ES-I3 (cell line): ENCODE measurements at regions not wholly inside any gene's neighbourhood (a gene's known extent, or its start where the extent isn't known, plus 50 kb on each side); places are given as distances from the start of the nearest gene placed in this dataset.
"Not testable (repeated sequence)": the region's sequence is repeated elsewhere in the genome, so short reads cannot be mapped to it uniquely, and the experiment has no call there.

ENCODE experiments used
- H3K36me3 ChIP-seq: 2 replicates; pipeline ENCODE4 v1.6.1; 2013; ENCODE audit warnings: mild to moderate bottlenecking, low read length, control low read depth, moderate library complexity; ENCODE audit not compliant: insufficient read depth
- H3K4me1 ChIP-seq: 2 replicates; pipeline ENCODE4 v1.6.1; 2013; ENCODE audit warnings: mild to moderate bottlenecking, control low read depth, low read length; ENCODE audit not compliant: insufficient read depth
- H3K9ac ChIP-seq: 2 replicates; pipeline ENCODE4 v1.6.1; 2013; ENCODE audit warnings: low read depth, mild to moderate bottlenecking, low read length, moderate library complexity
- H3K9me3 ChIP-seq: 2 replicates; pipeline ENCODE4 v1.6.1; 2013; ENCODE audit warnings: mild to moderate bottlenecking, low read length, moderate library complexity; ENCODE audit not compliant: control insufficient read depth, insufficient read depth

DNA sequence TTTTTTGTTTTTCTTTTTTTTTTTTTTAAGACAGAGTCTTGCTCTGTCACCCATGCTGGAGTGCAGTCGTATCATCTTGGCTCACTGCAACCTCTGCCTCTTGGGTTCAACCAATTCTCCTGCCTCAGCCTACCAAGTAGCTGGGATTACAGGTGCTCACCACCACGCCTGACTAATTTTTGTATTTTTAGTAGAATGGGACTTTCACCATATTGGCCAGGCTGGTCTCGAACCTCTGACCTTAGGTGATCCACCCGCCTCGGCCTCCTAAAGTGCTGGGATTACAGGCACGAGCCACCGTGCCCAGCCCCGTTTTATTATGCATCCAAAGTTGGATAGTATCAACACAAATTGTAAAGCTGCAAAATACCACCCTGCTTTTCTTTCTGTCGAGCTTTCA lies 154.9 kb downstream of the CRPPA start:
- not testable (repeated sequence) for H3K9me3 ChIP-seq, H3K36me3 ChIP-seq, H3K9ac ChIP-seq
- peaks cover 10% of the 10 kb centered on the region; the same call in 1 of the 2 replicates for H3K4me1 ChIP-seq

DNA sequence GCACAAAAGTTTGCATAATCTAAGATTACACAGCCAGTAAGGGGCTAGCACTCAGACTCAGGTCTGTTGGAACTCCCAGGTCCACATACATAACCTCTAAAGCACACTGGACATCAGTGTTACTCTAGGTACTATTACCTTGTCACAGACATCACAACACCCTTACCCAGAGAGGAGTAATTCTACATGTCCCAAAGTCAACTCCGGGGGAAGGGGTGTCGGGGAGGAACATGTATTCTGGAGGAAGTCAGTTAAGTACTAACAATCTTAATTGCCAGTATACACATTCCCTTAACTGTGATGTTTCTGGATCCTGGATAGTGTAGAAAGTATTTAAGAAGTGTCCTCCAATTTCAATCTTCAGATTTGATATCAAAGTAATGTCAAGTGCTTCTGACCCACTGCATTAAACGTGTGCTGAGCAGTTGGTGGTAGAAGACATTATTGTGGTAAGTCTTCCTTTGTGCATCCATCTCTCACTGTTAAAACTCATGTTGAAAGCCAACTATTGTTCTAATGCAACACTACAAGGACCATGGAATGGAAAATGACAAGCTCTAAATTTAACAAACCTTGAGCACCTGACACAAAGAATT lies 155.4 kb downstream of the CRPPA start:
- H3K9ac ChIP-seq, result no peak overlapping the region
- peaks cover 5% of the 10 kb centered on the region; the same call in 1 of the 2 replicates for H3K4me1 ChIP-seq
- H3K36me3 ChIP-seq, result no peaks in the 10 kb centered on the region
- no peaks in the 10 kb centered on the region for H3K9me3 ChIP-seq

DNA sequence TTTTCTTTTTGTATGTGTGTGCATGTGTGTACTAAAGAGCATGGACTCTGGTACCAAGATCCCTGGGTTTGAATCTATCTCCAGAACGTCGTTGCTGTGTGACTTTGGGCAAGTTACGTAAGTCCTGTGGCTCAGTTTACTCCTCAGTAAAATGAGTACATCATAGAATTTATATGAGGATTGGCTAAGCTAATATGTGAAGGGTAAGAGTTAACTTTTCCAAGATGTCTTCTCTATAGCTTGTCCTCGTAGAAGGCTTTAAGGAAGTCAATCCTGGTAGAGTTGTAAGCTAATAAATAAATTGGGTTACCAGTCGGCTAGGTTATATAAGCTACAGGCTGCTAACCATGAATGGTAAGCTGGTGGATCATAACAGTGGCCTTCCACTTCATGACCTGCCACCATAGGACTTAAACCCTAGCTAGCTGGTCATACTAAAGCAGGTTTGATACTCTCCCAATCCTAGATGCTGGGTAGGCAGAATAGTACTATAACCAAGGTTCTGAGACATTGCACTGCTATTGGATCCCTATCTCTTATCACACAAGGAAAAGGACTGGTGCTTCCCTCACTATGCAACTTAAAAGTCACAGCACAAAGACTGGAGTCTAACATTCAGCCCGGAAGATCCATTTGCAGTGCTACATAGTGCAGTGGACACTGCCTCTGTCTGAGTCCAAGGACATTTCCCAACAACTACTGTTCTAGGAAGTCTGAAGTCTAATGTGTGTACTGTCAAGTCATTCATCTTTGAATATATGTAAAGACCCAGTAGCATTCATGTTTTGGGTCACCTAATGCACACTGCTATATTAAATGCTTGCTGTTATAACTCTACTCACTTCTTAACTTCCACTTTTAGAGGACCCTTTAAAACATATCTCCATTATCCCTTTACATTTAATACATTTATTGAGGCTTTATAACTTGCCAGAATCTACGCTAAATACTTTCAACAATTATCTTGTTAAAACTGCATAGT lies 156.2 kb downstream of the CRPPA start:
- no peaks in the 10 kb centered on the region for H3K9me3 ChIP-seq
- no peaks in the 10 kb centered on the region for H3K36me3 ChIP-seq
- no peaks in the 10 kb centered on the region for H3K4me1 ChIP-seq
- no peak overlapping the region for H3K9ac ChIP-seq

DNA sequence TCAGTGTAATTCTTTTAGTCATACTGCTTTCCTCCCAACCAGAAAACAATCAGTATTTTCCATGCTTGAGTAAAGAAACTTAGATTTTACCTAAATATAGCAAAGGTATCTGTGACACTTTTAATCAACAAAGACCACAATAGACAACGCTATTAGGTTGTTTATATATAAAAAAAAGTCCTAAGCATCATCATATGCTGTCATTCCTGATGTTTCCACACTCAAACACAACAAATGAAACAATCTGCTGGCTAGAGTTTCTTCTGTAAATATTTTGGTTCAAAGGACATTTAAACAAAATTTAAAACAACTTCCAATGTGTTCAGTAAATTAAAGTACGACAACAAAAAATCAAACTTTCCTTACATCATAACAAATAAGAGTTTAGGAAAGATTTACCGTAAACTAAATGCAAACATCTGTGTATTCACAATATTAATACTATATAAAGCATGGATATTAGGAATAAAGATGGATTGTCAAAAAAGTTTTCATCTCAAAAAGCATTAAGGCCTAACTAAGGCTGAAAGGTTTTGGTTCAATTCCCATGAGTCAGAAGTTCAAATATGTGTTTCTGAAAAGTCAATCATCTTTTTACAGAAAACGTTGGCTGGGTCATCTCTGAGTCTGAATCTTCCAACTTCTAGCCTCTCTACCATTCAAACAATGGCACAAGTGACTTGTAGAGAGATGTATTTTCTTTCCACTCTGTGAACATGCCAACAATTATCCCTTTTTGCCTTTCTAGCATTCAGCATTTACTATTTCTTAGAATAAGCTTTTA lies 157.1 kb downstream of the CRPPA start:
- Histone ChIP-seq H3K4me1 (no peaks in the 10 kb centered on the region), H3K36me3 (no peaks in the 10 kb centered on the region), H3K9ac (no peak overlapping the region)

DNA sequence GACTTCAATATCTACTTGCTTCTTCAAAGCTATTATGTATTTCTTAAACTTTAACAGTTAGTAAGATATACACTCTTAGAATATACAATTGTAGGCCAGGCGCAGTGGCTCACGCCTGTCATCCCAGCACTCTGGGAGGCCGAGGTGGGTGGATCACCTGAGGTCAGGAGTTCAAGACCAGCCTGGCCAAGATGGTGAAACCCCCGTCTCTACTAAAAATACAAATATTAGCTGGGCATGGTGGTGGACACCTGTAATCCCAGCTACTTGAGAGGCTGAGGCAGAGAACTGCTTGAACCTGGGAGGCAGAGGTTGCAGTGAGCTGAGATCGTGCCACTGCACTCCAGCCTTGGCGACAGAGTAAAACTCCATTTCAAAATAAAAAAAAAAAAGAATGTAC lies 158.0 kb downstream of the CRPPA start:
- not testable (repeated sequence) for H3K9ac ChIP-seq, H3K9me3 ChIP-seq, H3K36me3 ChIP-seq, H3K4me1 ChIP-seq

More for the DNA sequence above, 157.1 kb downstream of the CRPPA start:
- H3K9me3 ChIP-seq, result no peaks in the 10 kb centered on the region

DNA sequence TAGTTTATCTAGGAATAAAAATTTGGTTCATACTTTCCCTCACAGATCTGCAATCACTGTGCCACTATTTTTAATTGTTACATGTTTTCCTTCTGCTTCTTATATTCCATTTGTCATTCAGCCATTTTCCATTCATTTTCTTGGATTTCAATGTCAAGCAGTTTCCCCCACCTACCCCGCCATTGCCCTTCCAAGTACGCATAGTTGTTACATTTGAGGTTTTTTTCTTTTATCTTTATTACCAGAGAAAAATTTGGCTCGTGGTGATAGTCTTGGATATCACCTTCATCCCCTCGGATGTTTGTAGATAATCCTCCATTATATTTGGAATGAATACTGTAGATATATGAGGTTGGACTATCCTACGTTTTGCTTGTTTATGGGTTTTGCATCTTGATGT lies 159.7 kb downstream of the CRPPA start:
- Histone ChIP-seq H3K9ac (no peak overlapping the region), H3K36me3 (no peaks in the 10 kb centered on the region), H3K9me3 (no peaks in the 10 kb centered on the region), H3K4me1 (no peaks in the 10 kb centered on the region)

DNA sequence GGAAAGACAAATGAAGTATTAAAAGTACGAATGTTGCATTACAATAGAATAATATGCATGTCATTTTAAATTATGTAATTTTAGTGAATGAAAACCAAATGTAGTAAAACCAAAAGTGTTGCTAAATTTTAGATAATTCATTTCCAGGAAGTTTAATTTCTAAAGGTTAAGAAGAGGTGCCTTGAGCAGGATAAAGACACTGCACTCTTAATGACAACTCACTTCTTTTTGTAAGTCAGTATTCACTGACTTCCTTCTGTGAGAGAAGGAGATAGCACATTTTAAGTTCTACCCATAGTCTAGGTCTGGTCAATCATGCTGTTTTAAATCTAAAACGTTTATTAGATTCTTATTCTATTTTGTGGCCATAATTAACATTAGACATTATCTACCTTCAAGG lies 160.2 kb downstream of the CRPPA start:
- Histone ChIP-seq H3K9me3 (no peaks in the 10 kb centered on the region), H3K4me1 (no peaks in the 10 kb centered on the region), H3K36me3 (no peaks in the 10 kb centered on the region), H3K9ac (no peak overlapping the region)

DNA sequence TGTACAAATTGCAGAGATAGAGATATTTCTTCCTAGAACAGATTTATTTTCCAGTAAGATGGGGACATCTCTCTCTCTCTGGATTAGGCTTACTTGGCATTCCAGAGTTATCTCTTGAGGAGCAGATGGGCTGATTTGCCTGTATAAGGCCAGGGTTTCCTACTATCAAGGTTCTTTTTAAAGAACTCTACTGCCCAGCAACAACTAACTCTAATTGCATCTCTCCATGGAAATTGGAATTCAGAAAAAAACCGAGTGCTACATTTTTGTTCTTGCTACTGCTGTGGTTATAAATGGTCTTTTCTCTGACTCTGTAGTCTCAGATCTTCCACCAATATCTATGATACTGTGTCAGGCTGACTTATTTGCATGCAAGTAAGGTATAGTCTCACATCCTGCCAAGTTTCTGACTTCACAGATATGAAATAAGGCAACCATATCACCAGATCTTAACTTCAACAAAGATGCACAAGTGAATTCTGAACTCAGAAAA lies 161.1 kb downstream of the CRPPA start:
- no peaks in the 10 kb centered on the region for H3K9me3 ChIP-seq
- H3K36me3 ChIP-seq, result no peaks in the 10 kb centered on the region
- H3K4me1 ChIP-seq, result no peaks in the 10 kb centered on the region
- no peak overlapping the region for H3K9ac ChIP-seq

DNA sequence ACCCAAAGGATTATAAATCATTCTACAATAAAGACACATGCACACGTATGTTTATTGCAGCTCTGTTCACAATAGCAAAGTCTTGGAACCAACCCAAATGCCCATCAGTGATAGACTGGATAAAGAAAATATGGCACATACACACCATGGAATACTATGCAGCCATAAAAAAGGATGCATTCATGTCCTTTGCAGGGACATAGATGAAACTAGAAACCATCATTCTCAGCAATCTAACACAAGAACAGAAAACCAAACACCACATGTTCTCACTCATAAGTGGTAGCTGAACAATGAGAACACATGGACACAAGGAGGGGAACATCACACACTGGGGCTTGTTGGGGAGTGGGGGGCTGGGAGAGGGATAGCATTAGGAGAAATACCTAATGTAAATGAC lies 164.9 kb downstream of the CRPPA start:
- H3K4me1 ChIP-seq, H3K9ac ChIP-seq, H3K9me3 ChIP-seq, H3K36me3 ChIP-seq: not testable (repeated sequence)

DNA sequence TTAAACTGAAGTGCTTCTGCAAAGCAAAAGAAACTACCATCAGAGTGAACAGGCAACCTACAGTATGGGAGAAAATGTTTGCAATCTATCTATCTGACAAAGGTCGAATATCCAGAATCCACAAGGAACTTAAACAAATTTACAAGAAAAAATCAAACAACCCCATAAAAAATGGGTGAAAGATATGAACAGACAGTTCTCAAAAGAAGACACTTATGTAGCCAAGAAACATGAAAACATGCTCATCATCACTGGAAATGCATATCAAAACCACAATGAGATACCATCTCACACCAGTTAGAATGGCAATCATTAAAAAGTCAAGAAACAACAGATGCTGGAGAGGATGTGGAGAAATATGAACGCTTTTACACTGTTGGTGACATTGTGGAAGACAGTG lies 165.4 kb downstream of the CRPPA start:
- not testable (repeated sequence) for H3K36me3 ChIP-seq, H3K4me1 ChIP-seq, H3K9ac ChIP-seq, H3K9me3 ChIP-seq

DNA sequence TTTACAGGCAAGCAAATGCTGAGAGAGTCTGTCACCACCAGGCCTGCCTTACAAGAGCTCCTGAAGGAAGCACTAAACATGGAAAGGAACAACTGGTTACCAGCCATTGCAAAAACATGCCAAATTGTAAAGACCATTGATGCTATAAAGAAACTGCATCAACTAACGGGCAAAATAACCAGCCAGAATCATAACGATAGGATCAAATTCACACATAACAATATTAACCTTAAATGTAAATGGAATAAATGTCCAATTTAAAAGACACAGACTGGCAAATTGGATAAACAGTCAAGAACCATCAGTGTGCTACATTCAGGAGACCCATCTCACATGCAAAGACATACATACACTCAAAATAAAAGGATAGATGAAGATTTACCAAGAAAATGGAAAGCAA lies 170.7 kb downstream of the CRPPA start:
- not testable (repeated sequence) for H3K36me3 ChIP-seq, H3K9me3 ChIP-seq, H3K4me1 ChIP-seq, H3K9ac ChIP-seq

DNA sequence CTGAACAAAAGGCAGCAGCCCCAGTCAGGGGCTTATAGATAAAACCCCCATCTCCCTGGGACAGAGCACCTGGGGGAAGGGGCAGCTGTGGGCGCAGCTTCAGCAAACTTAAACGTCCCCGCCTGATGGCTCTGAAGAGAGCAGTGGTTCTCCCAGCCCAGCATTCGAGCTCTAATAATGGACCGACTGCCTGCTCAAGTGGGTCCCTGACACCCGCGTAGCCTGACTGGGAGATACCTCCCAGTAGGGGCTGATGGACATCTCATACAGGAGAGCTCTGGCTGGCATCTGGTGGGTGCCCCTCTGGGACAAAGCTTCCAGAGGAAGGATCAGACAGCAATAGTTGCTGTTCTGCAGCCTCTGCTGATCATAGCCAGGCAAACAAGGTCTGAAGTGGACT lies 172.1 kb downstream of the CRPPA start:
- not testable (repeated sequence) for H3K36me3 ChIP-seq, H3K9me3 ChIP-seq, H3K4me1 ChIP-seq, H3K9ac ChIP-seq

DNA sequence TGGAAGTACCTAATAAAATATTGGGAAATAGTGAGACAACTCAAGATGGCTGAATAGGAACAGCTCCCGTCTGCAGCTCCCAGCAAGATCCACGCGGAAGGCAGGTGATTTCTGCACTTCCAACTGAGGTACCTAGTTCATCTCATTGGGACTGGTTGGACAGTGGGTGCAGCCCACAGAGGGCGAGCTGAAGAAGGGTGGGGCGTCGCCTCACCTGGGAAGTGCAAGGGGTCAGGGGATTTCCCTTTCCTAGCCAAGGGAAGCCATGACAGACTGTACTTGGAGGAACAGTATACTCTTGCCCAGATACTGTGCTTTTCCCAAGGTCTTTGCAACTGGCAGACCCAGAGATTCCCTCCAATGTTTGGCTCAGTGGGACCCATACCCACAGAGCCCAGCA lies 172.8 kb downstream of the CRPPA start:
- H3K9me3 ChIP-seq, H3K4me1 ChIP-seq, H3K36me3 ChIP-seq, H3K9ac ChIP-seq: not testable (repeated sequence)

DNA sequence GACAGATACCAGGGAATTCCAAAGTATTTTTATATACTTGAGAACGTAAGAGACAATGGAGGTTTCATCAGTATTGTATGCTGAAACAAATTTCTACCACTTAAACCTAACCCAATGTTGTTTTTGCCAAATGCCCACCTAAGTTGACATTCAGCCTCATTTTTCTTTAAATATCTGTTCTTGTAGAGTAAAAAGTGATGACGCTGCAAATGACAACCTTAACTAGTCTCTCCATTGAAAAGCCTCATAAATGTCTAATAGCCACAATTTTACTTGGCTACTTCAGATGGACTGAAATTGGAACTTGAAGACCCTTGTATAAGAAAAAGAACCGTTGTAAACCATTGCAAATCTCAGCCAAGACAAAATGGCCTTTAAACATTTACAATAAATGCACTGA lies 176.9 kb downstream of the CRPPA start:
- Histone ChIP-seq H3K9me3 (no peaks in the 10 kb centered on the region), H3K36me3 (no peaks in the 10 kb centered on the region), H3K4me1 (no peaks in the 10 kb centered on the region), H3K9ac (no peak overlapping the region)
